ENCODE measurements at regions not wholly inside any gene's neighbourhood (a gene's known extent, or its start where the extent isn't known, plus 50 kb on each side); places are given as distances from the start of the nearest gene placed in this dataset.

DNA sequence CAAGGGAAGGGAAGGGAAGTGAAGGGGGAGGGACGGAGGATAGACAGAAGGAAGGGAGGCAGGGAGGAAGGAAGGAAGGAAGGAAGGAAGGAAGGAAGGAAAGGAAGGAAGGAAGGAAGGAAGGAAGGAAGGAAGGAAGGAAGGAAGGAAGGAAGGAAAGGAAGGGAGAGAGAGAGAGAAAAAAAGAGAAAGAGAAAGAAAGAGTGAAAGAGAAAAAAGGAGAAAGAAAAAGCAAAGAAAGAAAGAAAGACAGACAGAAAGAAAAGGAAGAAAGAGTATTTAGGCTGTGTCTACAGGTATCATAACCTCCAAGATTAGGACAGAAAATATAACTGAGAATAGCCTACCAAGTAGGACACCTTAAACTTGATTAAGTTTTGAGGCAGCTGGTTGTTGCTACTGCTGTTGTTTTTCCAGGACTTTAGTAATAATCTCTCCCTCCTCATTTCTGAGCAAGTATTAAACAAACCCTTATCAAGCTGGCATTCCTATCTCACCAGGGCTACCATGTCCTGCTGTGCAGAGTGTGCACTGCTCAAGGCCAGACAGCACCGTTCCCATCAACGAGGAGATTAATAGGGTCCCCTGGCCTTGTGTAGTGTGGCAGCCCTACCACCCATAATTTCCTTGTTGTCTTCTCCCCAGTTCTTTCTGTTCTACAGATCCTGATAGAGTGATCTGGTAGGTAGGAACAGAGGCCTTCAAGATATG is 90.5 kb upstream of the FHL2 start:
- H3K4me3 ChIP-seq (ENCODE audit: low read length): no peak overlapping the region
- no peaks in the 10 kb centered on the region for H3K9me3 ChIP-seq (ENCODE audit: control insufficient read depth, insufficient read depth, low read length)
- H3K4me2 ChIP-seq (ENCODE audit: low read length): no peak overlapping the region
- H3K4me1 ChIP-seq (ENCODE audit: control insufficient read depth, low read length): no peaks in the 10 kb centered on the region
- H4K20me1 ChIP-seq (ENCODE audit: control insufficient read depth, insufficient read depth, low read depth, low read length): no peaks in the 10 kb centered on the region
- no peaks in the 10 kb centered on the region for H3K79me2 ChIP-seq (ENCODE audit: control insufficient read depth, low read length)
- H3F3A ChIP-seq (ENCODE audit: control insufficient read depth, insufficient read depth): no peaks in the 10 kb centered on the region
- no peaks in the 10 kb centered on the region for H3K27me3 ChIP-seq (ENCODE audit: control insufficient read depth, low read length)
- H3K9me2 ChIP-seq (replicated peaks; ENCODE audit: control insufficient read depth, low read length): no peaks in the 10 kb centered on the region
- no peaks in the 10 kb centered on the region for H3K36me3 ChIP-seq (ENCODE audit: control insufficient read depth, low read length)
- H3K27ac ChIP-seq (ENCODE audit: low read depth, low read length): no peak overlapping the region
- TF ChIP-seq, protein P1, sequence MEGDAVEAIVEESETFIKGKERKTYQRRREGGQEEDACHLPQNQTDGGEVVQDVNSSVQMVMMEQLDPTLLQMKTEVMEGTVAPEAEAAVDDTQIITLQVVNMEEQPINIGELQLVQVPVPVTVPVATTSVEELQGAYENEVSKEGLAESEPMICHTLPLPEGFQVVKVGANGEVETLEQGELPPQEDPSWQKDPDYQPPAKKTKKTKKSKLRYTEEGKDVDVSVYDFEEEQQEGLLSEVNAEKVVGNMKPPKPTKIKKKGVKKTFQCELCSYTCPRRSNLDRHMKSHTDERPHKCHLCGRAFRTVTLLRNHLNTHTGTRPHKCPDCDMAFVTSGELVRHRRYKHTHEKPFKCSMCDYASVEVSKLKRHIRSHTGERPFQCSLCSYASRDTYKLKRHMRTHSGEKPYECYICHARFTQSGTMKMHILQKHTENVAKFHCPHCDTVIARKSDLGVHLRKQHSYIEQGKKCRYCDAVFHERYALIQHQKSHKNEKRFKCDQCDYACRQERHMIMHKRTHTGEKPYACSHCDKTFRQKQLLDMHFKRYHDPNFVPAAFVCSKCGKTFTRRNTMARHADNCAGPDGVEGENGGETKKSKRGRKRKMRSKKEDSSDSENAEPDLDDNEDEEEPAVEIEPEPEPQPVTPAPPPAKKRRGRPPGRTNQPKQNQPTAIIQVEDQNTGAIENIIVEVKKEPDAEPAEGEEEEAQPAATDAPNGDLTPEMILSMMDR (IDR thresholded peaks at IDR 0.05; ENCODE audit: low read depth, low read length, poor library complexity, severe bottlenecking): no peak
- no peak for TF ChIP-seq EZH2phosphoT487 (IDR thresholded peaks at IDR 0.05; ENCODE audit: borderline replicate concordance, low read length)

DNA sequence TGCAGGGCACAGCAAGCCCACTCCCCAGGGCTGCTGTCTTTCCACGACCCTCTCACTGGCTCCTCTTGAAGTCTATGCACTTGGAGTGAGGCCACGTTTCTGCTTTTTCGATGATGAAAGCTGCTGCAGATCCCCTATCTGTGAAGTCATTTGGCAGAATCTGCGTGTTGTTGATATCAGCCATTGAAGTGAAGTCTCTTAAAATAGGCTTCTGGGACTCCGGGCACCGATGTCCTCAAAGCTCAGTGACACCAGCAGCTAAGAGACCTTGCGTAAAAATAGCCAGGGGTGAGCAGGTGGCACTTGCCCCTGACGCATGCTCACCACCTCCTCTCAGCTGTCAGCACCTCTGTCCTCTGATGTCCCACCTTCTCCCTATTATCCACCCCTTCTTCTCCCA is 89.4 kb upstream of the FHL2 start:
- Histone ChIP-seq H3K27ac (ENCODE audit: low read depth, low read length) (no peak overlapping the region), H4K20me1 (ENCODE audit: control insufficient read depth, insufficient read depth, low read depth, low read length) (no peaks in the 10 kb centered on the region), H3K4me2 (ENCODE audit: low read length) (no peak overlapping the region), H3K27me3 (ENCODE audit: control insufficient read depth, low read length) (no peaks in the 10 kb centered on the region), H3K4me1 (ENCODE audit: control insufficient read depth, low read length) (no peaks in the 10 kb centered on the region), H3K79me2 (ENCODE audit: control insufficient read depth, low read length) (no peaks in the 10 kb centered on the region), H3K9me2 (replicated peaks; ENCODE audit: control insufficient read depth, low read length) (no peaks in the 10 kb centered on the region), H3K9me3 (ENCODE audit: control insufficient read depth, insufficient read depth, low read length) (no peaks in the 10 kb centered on the region), H3F3A (ENCODE audit: control insufficient read depth, insufficient read depth) (no peaks in the 10 kb centered on the region), H3K36me3 (ENCODE audit: control insufficient read depth, low read length) (no peaks in the 10 kb centered on the region), H3K4me3 (ENCODE audit: low read length) (no peak overlapping the region)
- TF ChIP-seq EZH2phosphoT487 (IDR thresholded peaks at IDR 0.05; ENCODE audit: borderline replicate concordance, low read length): no peak
- TF ChIP-seq, protein P1 (IDR thresholded peaks at IDR 0.05; ENCODE audit: low read depth, low read length, poor library complexity, severe bottlenecking): no peak

DNA sequence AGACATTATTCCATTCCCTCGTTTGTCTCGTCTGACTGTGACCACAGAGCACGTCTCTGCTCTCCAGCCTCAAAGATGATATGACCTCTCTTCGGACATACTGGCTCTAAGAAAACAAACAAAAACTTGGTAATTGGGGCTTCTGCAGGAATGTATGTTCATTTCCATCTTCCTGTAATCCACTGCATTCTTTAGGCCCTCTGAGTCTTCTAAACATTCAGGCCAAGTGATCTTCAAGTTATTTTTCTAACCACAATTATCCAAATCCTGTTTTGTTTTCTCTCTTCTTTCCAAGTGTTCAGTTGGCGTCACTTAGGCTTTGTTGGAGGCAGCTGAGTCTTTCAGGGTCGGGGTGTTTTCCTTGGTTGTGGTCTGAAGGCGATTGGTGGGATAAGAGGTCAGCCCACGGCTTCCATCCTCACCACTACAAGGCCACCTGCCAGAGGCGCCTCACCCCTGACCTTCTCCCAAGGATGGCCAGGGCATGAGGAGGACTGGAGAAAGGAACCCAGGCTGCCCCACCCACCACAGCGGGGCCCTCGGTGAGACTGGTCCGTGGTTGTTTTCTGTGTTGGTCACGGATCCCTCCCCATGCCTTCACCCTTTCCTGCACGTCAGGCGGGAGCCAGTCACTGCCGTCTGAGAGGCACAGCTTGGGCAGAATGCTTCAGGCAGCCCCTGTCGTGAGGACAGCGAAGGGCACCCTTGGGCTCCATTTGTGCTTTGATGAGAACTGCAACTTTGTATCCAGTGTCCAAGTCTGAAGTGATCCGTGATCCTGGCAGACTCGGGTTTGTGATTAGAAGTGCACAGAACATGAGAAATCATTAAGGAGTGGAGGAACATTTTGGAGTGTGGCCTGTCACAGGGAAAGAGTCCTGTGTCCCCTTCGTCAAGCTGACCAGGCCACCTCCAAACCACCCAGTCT is 88.6 kb upstream of the FHL2 start:
- H4K20me1 ChIP-seq (ENCODE audit: control insufficient read depth, insufficient read depth, low read depth, low read length): no peaks in the 10 kb centered on the region
- no peaks in the 10 kb centered on the region for H3K36me3 ChIP-seq (ENCODE audit: control insufficient read depth, low read length)
- no peaks in the 10 kb centered on the region for H3F3A ChIP-seq (ENCODE audit: control insufficient read depth, insufficient read depth)
- H3K27ac ChIP-seq (ENCODE audit: low read depth, low read length): no peak overlapping the region
- no peak overlapping the region for H3K4me2 ChIP-seq (ENCODE audit: low read length)
- no peak overlapping the region for H3K4me3 ChIP-seq (ENCODE audit: low read length)
- no peaks in the 10 kb centered on the region for H3K27me3 ChIP-seq (ENCODE audit: control insufficient read depth, low read length)
- no peaks in the 10 kb centered on the region for H3K9me2 ChIP-seq (replicated peaks; ENCODE audit: control insufficient read depth, low read length)
- H3K4me1 ChIP-seq (ENCODE audit: control insufficient read depth, low read length): no peaks in the 10 kb centered on the region
- H3K79me2 ChIP-seq (ENCODE audit: control insufficient read depth, low read length): no peaks in the 10 kb centered on the region
- TF ChIP-seq, protein P1 (IDR thresholded peaks at IDR 0.05; ENCODE audit: low read depth, low read length, poor library complexity, severe bottlenecking): no peak
- TF ChIP-seq EZH2phosphoT487 (IDR thresholded peaks at IDR 0.05; ENCODE audit: borderline replicate concordance, low read length): no peak
- H3K9me3 ChIP-seq (ENCODE audit: control insufficient read depth, insufficient read depth, low read length): no peaks in the 10 kb centered on the region

Measured in DOHH2 (cell line).